ENCODE measurements at regions not wholly inside any gene's neighbourhood (a gene's known extent, or its start where the extent isn't known, plus 50 kb on each side); places are given as distances from the start of the nearest gene placed in this dataset.

DNA sequence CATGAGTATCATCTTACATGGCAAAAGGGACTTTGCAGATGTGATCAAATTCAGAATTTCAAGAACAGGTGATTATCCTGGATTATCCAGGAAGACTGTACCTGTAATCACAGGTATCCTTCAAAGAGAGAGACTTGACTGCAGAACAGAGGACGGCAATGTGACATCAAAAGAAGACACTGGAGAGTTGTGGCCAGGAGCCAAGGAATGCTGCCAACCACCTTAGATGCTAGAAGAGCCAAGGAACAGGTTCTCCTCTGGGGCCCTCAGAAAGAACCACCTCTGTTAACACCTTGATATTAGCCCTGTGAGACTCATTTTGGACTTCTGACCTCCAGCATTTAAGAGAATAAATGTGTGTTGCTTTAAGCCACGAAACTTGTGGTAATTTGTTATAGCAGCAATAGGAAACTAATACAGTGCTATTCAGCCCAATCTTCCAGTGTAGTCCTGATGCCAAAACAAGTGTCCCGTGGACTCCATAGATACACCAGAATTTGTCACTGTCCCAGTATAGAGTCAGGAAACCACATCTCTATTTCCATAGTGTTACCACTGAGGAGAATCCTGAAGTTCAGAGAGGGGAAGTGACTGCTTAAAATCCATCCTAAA is 330.6 kb upstream of the TLE3 start:
- TF ChIP-seq POLR2AphosphoS5 (IDR thresholded peaks at IDR 0.05; ENCODE audit: low read depth, low read length) (no peak), POU2F2 (IDR thresholded peaks at IDR 0.05; ENCODE audit: low read depth, low read length) (no peak)

Data from GM12891 (cell line).